NCI-H1694 (cell line): ENCODE measurements at regions not wholly inside any gene's neighbourhood (a gene's known extent, or its start where the extent isn't known, plus 50 kb on each side); places are given as distances from the start of the nearest gene placed in this dataset.

ENCODE experiments used
- DNase-seq: peaks from one replicate; lab custom pipeline; 2025; lab: John Stamatoyannopoulos, UW

GRCh38 chr2:18465979-18466378 is 94.5 kb downstream of the RDH14 start:
- no peak for DNase-seq

DNA sequence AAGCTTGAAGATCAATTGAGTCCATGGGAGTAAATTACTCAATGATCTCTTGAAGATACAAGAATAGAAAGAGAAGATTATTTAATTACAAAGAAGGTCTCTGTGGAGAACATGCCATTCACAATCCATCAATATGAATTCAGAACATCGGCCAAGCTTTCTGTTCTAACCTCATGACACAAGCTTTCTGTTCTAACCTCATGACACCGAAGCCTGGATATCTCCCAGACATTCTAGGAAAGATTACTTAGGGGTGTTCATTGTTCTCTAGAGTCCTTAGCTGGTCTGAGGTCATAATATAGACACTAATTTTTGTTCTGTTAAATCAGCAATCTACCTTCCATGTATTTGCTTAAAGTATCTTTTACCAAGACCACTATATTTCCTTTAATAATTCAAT is 95.5 kb downstream of the RDH14 start:
- no peak for DNase-seq

DNA sequence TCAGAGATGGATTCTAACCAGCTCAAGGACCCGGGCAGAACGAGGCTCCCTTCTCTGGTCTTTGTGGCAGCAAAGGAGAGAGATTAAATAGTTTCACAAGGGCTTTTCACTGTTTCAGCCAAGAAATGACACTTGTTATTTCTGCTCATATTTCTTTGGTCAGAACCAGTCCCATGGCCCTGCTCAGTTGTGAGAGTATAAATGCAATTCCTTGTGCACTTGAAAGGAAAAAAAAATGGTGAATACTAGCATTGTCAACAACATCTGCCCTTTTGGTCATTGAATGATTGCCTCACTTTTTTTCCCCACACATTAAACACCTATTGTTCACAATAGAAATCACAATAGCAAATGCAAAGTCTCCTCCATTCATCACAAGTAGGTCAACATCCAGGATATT is 104.4 kb downstream of the RDH14 start:
- DNase-seq = no peak

- no peak for DNase-seq
Measured at GRCh38 chr2:18455236-18455862, 105.1 kb downstream of the RDH14 start.

DNA sequence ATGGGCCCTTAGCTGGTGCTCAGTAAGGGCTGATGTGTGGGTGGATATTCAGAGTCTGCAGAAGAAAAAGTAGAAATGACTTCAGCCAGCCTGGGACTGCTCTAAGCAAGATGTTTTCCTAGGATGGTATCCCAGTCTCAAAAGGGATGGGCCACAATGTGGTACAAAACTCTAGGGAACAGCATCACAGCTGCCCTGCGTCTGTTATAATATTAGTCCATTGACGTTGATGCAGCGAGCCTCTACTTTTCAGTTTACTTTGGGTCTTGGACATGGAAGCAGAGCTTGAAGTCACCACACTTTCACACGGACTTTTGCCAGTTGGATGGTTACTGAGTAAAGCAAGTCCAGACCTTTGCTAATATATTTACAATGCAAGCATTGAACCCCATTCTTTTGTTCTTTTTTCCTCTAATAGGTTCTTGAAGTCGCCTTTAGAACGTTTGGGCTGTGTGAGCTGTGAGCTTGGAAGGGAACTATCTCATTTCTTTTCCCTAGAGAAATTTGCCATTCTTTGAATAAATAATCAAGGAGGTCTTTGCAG is 105.7 kb downstream of the RDH14 start:
- no peak for DNase-seq

DNA sequence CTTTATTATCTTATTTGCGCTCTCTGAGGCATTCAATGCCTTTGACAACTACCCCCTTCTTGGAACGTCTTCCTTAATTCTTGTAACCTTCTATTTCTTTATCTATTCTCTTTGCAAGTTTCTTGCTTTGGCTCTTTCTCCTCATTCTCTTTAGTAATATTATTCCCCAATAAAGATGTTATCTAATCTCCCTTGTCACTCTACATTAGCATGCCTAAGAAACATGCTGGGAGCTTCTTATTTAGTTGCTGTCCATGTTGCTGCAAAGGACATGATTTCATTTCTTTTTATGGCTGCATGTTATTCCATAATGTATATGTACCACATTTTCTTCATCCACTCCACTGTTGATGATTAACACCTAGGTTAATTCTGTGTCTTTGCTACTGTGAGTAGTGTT is 113.7 kb downstream of the RDH14 start:
- DNase-seq = no peak

DNA sequence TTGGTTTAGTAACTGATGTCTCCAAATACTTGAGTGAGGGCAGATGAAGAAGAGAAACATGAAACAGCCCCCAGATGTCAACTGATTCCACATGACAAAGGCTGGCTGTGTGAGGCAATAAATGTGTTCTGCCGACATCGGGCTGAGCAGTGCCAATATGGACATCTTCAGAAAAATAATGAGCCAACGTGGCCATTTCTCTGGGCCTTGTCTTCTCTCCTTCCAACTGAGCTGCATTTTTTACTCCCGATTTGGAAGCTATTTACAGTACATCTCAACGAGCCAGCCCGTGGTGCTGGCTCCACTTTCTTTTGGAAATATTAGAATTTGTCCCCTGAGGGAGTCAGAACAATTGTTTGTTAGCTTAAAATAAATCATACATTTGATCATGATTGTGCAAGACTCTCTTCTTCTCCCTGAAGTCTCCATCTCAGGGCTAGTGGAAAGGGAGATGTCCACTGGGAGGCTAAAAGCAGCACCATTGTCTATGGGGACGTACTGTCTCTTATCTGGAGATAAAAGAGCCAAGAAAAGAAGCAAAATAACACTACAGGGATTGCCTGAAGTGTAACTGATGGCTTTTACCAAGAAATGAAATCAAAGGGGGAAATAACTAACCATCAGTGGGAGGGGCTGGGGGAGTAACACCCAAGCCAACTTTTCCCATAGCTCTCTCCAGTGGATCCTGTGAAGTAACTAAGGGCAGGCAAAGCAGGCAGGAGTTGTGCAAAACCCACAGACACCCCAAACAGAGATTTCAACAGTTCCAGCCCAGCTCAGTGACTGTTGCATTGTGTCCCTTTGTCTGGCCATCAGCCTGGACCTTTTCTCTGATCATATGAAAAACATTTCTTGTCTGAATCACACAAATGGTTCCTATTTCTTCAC is 114.8 kb downstream of the RDH14 start:
- DNase-seq = peak; percentile 22

GRCh38 chr2:18444806-18445205 is 115.6 kb downstream of the RDH14 start:
- DNase-seq = no peak

- no peak for DNase-seq
Measured at GRCh38 chr2:18441583-18441982, 118.9 kb downstream of the RDH14 start.

- DNase-seq = no peak
Measured at GRCh38 chr2:18440777-18441176, 119.7 kb downstream of the RDH14 start.

- DNase-seq = no peak
Measured at GRCh38 chr2:18440141-18440661, 120.3 kb downstream of the RDH14 start.

- no peak for DNase-seq
Measured at GRCh38 chr2:18439716-18440115, 120.7 kb downstream of the RDH14 start.

GRCh38 chr2:18437909-18438308 is 122.5 kb downstream of the RDH14 start:
- DNase-seq = no peak

DNA sequence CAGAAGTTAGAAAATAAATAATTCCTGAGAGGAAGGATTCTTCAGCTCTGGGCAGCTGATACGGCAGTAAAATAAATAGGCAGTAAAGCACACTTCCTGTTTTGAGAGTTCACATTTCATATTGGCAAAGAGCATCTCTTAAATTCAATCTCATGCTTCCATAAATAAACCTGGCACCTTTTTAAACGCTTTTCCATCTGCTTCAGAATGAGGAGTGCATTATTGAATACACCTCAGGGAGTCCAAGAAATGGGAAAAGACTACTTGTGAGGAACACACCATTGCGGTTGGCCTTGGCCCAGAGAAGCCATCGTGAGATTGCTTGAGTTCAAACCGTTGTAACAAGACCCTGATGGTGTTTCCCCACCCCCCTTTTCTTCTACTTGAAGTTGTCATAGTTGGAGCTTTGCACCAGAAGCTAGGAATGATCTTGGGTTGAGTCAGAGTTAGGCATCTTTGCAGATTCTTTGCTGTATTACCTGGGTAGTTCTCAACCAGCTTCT is 123.9 kb downstream of the RDH14 start:
- no peak for DNase-seq

DNA sequence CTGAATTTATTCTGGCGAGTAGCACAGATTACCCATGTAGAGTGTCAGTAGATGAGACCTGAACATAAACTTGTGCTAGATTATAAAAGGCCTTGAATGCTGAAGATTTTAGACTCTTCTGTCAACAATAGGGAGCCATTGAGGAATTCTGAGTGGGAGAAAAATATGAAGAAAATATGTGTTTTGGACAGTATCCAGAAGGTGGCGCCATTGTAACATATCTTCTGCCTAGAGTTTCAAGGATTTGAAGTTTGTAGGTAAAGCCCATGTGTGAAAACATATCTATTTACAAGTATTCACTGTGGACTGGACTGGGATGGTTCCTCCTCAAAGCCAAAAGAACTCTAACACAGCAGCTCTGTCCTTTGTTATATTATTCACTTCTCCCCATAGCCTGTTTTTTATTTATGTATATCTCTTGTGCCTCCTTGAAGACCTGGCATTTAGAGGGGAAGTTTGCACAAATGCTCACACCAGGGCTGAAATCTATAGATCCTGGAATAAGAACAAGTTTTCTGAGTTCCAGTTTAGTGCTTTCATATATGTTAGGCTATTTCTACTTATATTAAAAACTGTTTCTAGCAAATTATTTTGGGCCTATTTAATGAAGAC is 124.9 kb downstream of the RDH14 start:
- peak; percentile 84 for DNase-seq

DNA sequence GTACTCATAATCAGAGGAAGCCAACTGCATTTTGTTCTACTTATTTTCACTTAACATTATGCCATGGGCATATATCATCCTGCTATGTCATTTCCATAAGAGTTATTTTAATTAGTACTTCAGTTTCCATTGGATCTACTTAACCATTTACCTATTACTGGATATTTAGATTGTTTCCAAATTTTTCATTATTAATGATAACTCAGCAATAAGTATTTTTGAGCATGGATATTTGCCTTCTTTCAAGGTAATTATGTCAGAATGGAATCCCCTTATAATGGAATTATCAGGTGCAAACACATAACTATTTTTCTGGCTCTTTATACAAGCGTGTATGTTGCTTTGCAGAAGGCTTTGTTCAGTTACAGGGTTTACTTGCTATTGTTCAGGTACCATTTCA is 126.6 kb downstream of the RDH14 start:
- DNase-seq = no peak

DNA sequence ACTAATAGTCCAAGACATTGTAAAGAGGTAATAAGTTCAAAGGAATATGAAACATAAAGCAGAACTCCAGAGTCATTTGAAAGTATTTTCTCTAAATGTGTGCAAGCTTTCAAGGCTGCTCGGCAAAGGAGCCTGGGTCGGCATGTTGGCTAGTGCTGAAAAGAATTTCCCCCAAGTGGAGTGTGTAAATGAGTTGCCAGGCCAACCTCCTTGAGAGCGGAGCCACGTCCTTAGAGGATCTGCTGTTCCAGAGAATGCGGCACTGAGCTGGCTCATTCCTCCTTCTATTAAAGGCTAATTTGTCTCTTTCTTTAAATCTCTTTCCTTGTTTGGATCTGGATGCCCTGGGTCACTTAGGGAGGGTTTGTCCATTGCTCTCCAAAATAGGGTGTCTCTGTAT is 127.5 kb downstream of the RDH14 start:
- no peak for DNase-seq

DNA sequence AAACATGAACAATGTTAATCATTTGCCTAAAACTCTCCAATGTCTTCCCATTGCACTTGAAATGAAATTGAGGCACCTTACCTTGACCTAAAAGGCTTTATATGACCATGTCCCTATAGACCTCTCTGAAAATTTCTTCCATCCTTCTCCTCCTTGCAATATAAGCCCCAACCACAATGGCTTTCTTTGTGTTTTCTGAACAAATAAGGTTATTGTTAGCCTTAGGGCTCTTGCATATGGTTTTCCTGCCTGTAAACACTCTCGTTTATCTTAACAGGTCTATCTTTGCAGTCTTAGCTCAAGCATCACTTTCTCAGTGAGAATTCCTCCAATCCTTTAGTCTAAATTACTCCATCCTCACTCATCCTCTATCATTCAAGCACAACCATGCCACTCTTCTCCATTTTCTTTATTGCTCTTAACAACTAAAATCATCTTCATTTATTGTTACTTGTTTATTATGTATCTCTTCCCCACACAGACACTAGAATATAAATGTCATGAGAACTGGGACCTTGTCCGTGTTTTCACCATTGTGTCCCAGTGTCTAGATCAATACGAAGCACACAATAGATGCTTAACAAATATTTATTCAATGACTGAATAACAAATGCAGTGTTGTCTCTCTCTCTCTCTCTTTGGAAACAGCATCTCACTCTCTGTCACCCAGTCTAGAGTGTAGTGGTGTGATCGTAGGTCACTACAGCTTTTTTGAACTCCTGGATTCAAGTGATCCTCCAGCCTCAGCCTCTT is 129.3 kb downstream of the RDH14 start:
- DNase-seq = no peak

DNA sequence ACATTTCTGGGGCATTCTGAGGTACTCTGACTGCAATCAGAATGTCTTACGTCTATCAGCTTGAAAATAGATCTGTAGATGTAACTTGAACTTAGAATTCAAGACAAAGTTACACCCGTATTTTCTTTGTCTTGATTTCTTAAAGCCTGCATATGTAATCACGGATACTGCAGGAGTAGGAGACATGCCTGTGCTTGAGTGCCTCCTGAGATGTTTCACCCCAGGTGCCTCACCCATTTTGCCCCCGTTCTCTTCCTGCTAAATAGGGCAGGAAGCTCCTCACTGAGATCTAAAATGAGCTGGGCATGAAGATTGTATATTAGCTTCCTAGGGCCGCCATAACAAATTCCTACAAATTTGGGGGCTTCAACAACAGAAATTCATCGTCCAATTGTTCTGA is 131.9 kb downstream of the RDH14 start:
- DNase-seq = no peak

DNA sequence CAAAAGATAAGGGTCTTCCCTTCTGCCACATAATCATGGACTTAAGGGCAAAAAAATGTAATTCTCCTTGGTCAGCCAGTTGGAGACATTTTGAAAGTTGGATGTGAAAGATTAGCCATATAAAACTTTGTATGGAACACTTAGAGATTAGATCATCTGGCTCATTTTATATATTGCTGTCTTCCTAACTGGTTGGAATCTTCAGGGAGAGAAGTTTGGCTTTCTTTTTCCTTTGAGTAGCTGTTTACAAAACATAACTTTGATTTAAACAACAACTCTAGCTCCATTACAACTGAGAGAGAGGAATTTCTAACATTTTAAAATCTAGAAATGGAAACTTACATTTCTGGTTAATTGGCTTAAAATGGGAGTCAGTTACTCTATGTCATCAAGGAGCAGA is 132.7 kb downstream of the RDH14 start:
- no peak for DNase-seq

GRCh38 chr2:18426174-18426573 is 134.3 kb downstream of the RDH14 start:
- DNase-seq = no peak

GRCh38 chr2:18425210-18425703 is 135.2 kb downstream of the RDH14 start:
- no peak for DNase-seq
